DOHH2 (cell line): ENCODE measurements at regions not wholly inside any gene's neighbourhood (a gene's known extent, or its start where the extent isn't known, plus 50 kb on each side); places are given as distances from the start of the nearest gene placed in this dataset.

Experiments used
- H3F3A ChIP-seq: fragments of 200-600 bp; sonication (generic), shearing (Covaris generic); 2 replicates; pipeline ENCODE4 v1.6.0; 2016; ENCODE audit warnings: antibody characterized with exemption, mild to moderate bottlenecking; ENCODE audit not compliant: control insufficient read depth, insufficient read depth
- H3K27ac ChIP-seq: fragments of 200-600 bp; sonication (generic); 2 replicates; pipeline ENCODE4 v1.5.1; 2014; ENCODE audit warnings: low read depth, mild to moderate bottlenecking, low read length, moderate library complexity
- H3K27me3 ChIP-seq: fragments of 200-600 bp; sonication (generic); 2 replicates; pipeline ENCODE4 v1.6.1; 2014; ENCODE audit warnings: mild to moderate bottlenecking, low read length, mixed read lengths; ENCODE audit not compliant: control insufficient read depth
- H3K36me3 ChIP-seq: fragments of 200-600 bp; sonication (generic); 2 replicates; pipeline ENCODE4 v1.6.1; 2014; ENCODE audit warnings: mild to moderate bottlenecking, low read length, moderate library complexity, mixed read lengths; ENCODE audit not compliant: control insufficient read depth
- H3K4me1 ChIP-seq: fragments of 200-600 bp; sonication (generic); 2 replicates; pipeline ENCODE4 v1.6.1; 2014; ENCODE audit warnings: mild to moderate bottlenecking, low read length, mixed read lengths; ENCODE audit not compliant: control insufficient read depth
- H3K4me2 ChIP-seq: fragments of 200-600 bp; sonication (generic); 2 replicates; pipeline ENCODE4 v1.6.0; 2014; ENCODE audit warnings: mild to moderate bottlenecking, low read length, moderate library complexity
- H3K4me3 ChIP-seq: fragments of 200-600 bp; sonication (generic); 2 replicates; pipeline ENCODE4 v1.5.1; 2014; ENCODE audit warnings: mild to moderate bottlenecking, low read length, mixed read lengths
- H3K79me2 ChIP-seq: fragments of 200-600 bp; sonication (generic); 2 replicates; pipeline ENCODE4 v1.6.1; 2014; ENCODE audit warnings: mild to moderate bottlenecking, low read length, mixed read lengths; ENCODE audit not compliant: control insufficient read depth
- H3K9me2 ChIP-seq: fragments of 200-600 bp; sonication (generic); replicated peaks from 2 replicates; pipeline ENCODE4 v1.6.1; 2014; ENCODE audit warnings: mild to moderate bottlenecking, low read length, mixed read lengths; ENCODE audit not compliant: control insufficient read depth
- H3K9me3 ChIP-seq: fragments of 200-600 bp; sonication (generic); 2 replicates; pipeline ENCODE4 v1.6.1; 2014; ENCODE audit warnings: antibody characterized with exemption, low read length, mixed read lengths; ENCODE audit not compliant: control insufficient read depth, insufficient read depth
- H4K20me1 ChIP-seq: fragments of 200-600 bp; sonication (generic); 2 replicates; pipeline ENCODE4 v1.6.0; 2014; ENCODE audit warnings: low read depth, mild to moderate bottlenecking, antibody characterized with exemption, low read length, moderate library complexity; ENCODE audit not compliant: control insufficient read depth, insufficient read depth
- EZH2phosphoT487 ChIP-seq: fragments of 200-600 bp; sonication (generic); IDR thresholded peaks from 2 replicates; pipeline ENCODE4 v1.6.1; 2017; ENCODE audit warnings: borderline replicate concordance, mild to moderate bottlenecking, antibody characterized with exemption, low read length, moderate library complexity, mixed read lengths
- TF ChIP-seq, protein P1 (sequence below): fragments of 200-600 bp; sonication (generic); IDR thresholded peaks from one replicate; pipeline ENCODE4 v1.5.1; 2014; ENCODE audit warnings: antibody characterized with exemption, mild to moderate bottlenecking, low read depth, low read length; ENCODE audit not compliant: poor library complexity, severe bottlenecking

- Histone ChIP-seq H3K9me2 (no peaks in the 10 kb centered on the region), H3K4me3 (no peak overlapping the region), H3K27ac (no peak overlapping the region), H3K79me2 (no peaks in the 10 kb centered on the region), H3F3A (no peaks in the 10 kb centered on the region), H3K4me2 (no peak overlapping the region), H3K27me3 (no peaks in the 10 kb centered on the region), H3K4me1 (no peaks in the 10 kb centered on the region), H3K36me3 (no peaks in the 10 kb centered on the region), H3K9me3 (no peaks in the 10 kb centered on the region), H4K20me1 (no peaks in the 10 kb centered on the region)
- TF ChIP-seq, protein P1, sequence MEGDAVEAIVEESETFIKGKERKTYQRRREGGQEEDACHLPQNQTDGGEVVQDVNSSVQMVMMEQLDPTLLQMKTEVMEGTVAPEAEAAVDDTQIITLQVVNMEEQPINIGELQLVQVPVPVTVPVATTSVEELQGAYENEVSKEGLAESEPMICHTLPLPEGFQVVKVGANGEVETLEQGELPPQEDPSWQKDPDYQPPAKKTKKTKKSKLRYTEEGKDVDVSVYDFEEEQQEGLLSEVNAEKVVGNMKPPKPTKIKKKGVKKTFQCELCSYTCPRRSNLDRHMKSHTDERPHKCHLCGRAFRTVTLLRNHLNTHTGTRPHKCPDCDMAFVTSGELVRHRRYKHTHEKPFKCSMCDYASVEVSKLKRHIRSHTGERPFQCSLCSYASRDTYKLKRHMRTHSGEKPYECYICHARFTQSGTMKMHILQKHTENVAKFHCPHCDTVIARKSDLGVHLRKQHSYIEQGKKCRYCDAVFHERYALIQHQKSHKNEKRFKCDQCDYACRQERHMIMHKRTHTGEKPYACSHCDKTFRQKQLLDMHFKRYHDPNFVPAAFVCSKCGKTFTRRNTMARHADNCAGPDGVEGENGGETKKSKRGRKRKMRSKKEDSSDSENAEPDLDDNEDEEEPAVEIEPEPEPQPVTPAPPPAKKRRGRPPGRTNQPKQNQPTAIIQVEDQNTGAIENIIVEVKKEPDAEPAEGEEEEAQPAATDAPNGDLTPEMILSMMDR: no peak
- no peak for TF ChIP-seq EZH2phosphoT487
These were observed 402.9 kb downstream of the TMEM182 start for GRCh38 chr2:103164748-103165147.

- Histone ChIP-seq H3K4me1 (no peaks in the 10 kb centered on the region), H3K36me3 (no peaks in the 10 kb centered on the region), H3K27ac (no peak overlapping the region), H3K27me3 (no peaks in the 10 kb centered on the region), H3K9me3 (no peaks in the 10 kb centered on the region), H3K4me3 (no peak overlapping the region), H3K4me2 (no peak overlapping the region), H3F3A (no peaks in the 10 kb centered on the region), H4K20me1 (no peaks in the 10 kb centered on the region), H3K79me2 (no peaks in the 10 kb centered on the region), H3K9me2 (no peaks in the 10 kb centered on the region)
- no peak for TF ChIP-seq EZH2phosphoT487
- TF ChIP-seq, protein P1: no peak
These were observed 404.0 kb downstream of the TMEM182 start for GRCh38 chr2:103165836-103166235.

GRCh38 chr2:103166456-103167324 is 404.9 kb downstream of the TMEM182 start:
- Histone ChIP-seq H3K4me2 (no peak overlapping the region), H3K36me3 (no peaks in the 10 kb centered on the region), H3K79me2 (no peaks in the 10 kb centered on the region), H3K27ac (no peak overlapping the region), H3K27me3 (no peaks in the 10 kb centered on the region), H3K9me2 (no peaks in the 10 kb centered on the region), H3F3A (no peaks in the 10 kb centered on the region), H4K20me1 (no peaks in the 10 kb centered on the region), H3K9me3 (no peaks in the 10 kb centered on the region), H3K4me1 (no peaks in the 10 kb centered on the region), H3K4me3 (no peak overlapping the region)
- TF ChIP-seq EZH2phosphoT487: no peak
- TF ChIP-seq, protein P1: no peak
